ENCODE measurements at regions not wholly inside any gene's neighbourhood (a gene's known extent, or its start where the extent isn't known, plus 50 kb on each side); places are given as distances from the start of the nearest gene placed in this dataset.
A peak's percentile ranks its signal among the peaks of the same experiment; 100 is the strongest.

GRCh38 chr4:56226579-56226978 is 160.7 kb downstream of the AASDH start:
- H2AFZ ChIP-seq (ENCODE audit: low read length): no peak overlapping the region
- no peak overlapping the region for H4K91ac ChIP-seq (ENCODE audit: insufficient read length, low read depth, low read length)
- no peak overlapping the region for H3K56ac ChIP-seq (ENCODE audit: insufficient read length, low read depth, low read length)
- H3K27me3 ChIP-seq (ENCODE audit: insufficient read depth, low read length): no peaks in the 10 kb centered on the region
- no peak overlapping the region for H3K14ac ChIP-seq (ENCODE audit: insufficient read depth, low read length)
- no peak overlapping the region for H2AK5ac ChIP-seq (ENCODE audit: insufficient read length, low read length)
- H3K4ac ChIP-seq (ENCODE audit: low read depth, low read length): no peak overlapping the region
- no peak overlapping the region for H3K23ac ChIP-seq (ENCODE audit: insufficient read length, low read depth, low read length)
- H3K23me2 ChIP-seq (ENCODE audit: insufficient read length, low read depth, low read length, poor library complexity, severe bottlenecking): no peaks in the 10 kb centered on the region
- H3K4me2 ChIP-seq (ENCODE audit: insufficient read depth, insufficient read length, low read length): no peak overlapping the region
- no peak overlapping the region for H4K8ac ChIP-seq (replicated peaks; ENCODE audit: insufficient read length, low read depth, low read length)
- peaks cover 0 to 21% (median 8%) of the 10 kb centered on the region in 3 experiments; a peak in 6 of 7 replicates for H3K36me3 Mint-ChIP-seq (ENCODE audit: insufficient read depth in 1 of 3, low read depth in 3 of 3)
- peaks cover 19 to 25% of the 10 kb centered on the region in 2 experiments for H3K4me1 Mint-ChIP-seq
- H3K27me3 Mint-ChIP-seq (ENCODE audit: low read depth): peaks cover 3% of the 10 kb centered on the region; the same call in 1 of the 2 replicates
- H4K20me1 ChIP-seq (ENCODE audit: control insufficient read depth, insufficient read depth, insufficient read length): no peaks in the 10 kb centered on the region
- H3K18ac ChIP-seq (ENCODE audit: insufficient read length, low read depth, low read length): no peak overlapping the region
- H2BK120ac ChIP-seq (ENCODE audit: low read depth, low read length, poor library complexity, severe bottlenecking): no peak overlapping the region
- peak overlapping the region in 1 of 2 experiments; percentile 48; a peak in 1 of 5 replicates for H3K4me3 Mint-ChIP-seq
- no peak for TF ChIP-seq CTCF (conservative IDR thresholded peaks at IDR 0.05)
- no peak overlapping the region for H2BK12ac ChIP-seq (ENCODE audit: insufficient read length, low read depth, low read length)
- no peak overlapping the region for H2BK5ac ChIP-seq (ENCODE audit: insufficient read length, low read length)
- DNase-seq: no peak
- no peak overlapping the region for H3K9ac ChIP-seq (ENCODE audit: extremely low read depth, insufficient read length, low read length)
- peak overlapping the region; percentile 74 to 92 (median 91); a peak in 6 of 7 replicates for H3K27ac Mint-ChIP-seq
- H3K27ac ChIP-seq (ENCODE audit: insufficient read length, low read depth, low read length): no peak overlapping the region
- H3K4me1 ChIP-seq (ENCODE audit: insufficient read depth, low read length): peaks cover 2% of the 10 kb centered on the region; the same call in 1 of the 2 replicates
- no peak overlapping the region for H3T11ph ChIP-seq (ENCODE audit: low read length)
- peaks cover 0 to 5% of the 10 kb centered on the region in 2 experiments; a peak in 2 of 5 replicates for H3K9me3 Mint-ChIP-seq
- whole genome bisulfite sequencing (ENCODE audit: extremely low coverage, insufficient read length, low lambda C conversion rate): no CpG with 5 or more reads among the region's 2 CpGs
- no peaks in the 10 kb centered on the region; the same call in 1 of the 2 replicates for H3K79me2 ChIP-seq (ENCODE audit: insufficient read depth, low read length)
- H3K9me3 ChIP-seq (ENCODE audit: control insufficient read depth, low read depth, low read length): no peaks in the 10 kb centered on the region
- H3K79me1 ChIP-seq (ENCODE audit: insufficient read depth, low read depth, low read length, poor library complexity, severe bottlenecking): no peaks in the 10 kb centered on the region
- H4K5ac ChIP-seq (ENCODE audit: insufficient read length, low read depth, low read length): no peak overlapping the region
- no peak overlapping the region for H2BK15ac ChIP-seq (ENCODE audit: low read depth, low read length)
- H2BK20ac ChIP-seq (ENCODE audit: low read depth, low read length, poor library complexity, severe bottlenecking): no peak overlapping the region

Measured in H9 (cell line).